Liver (tissue), 8 donors: ENCODE measurements at regions not wholly inside any gene's neighbourhood (a gene's known extent, or its start where the extent isn't known, plus 50 kb on each side); places are given as distances from the start of the nearest gene placed in this dataset.

Experiments
- DNase-seq: peaks from one replicate; pipeline ENCODE4 v3.0.0-alpha.2; 2017; ENCODE audit warnings: low spot score
- H3K27ac ChIP-seq, 2 donors: one replicate each; pipeline ENCODE4 v1.7.0; 2013; ENCODE audit warnings: inconsistent platforms in 2 of 2, low read length in 2 of 2, control low read depth in 1 of 2, low read depth in 1 of 2, mild to moderate bottlenecking in 1 of 2
- H3K27me3 ChIP-seq, 4 donors: one replicate each; pipeline versions ENCODE4 v1.6.1 to v1.7.0; 2013; ENCODE audit warnings: low read length in 3 of 4, inconsistent platforms in 1 of 4, mild to moderate bottlenecking in 1 of 4, moderate library complexity in 1 of 4; ENCODE audit not compliant: control insufficient read depth in 4 of 4, insufficient read depth in 4 of 4
- H3K36me3 ChIP-seq, 4 donors: one replicate each; pipeline versions ENCODE4 v1.6.1 to v1.7.0; 2013; ENCODE audit warnings: low read length in 3 of 4, mild to moderate bottlenecking in 3 of 4, low read depth in 1 of 4, moderate library complexity in 1 of 4; ENCODE audit not compliant: control insufficient read depth in 4 of 4, insufficient read depth in 3 of 4
- H3K4me1 ChIP-seq, 4 donors: one replicate each; pipeline versions ENCODE4 v1.6.1 to v1.7.0; 2013; ENCODE audit warnings: low read length in 3 of 4, mild to moderate bottlenecking in 3 of 4, moderate library complexity in 1 of 4; ENCODE audit not compliant: control insufficient read depth in 4 of 4, insufficient read depth in 4 of 4
- H3K4me3 ChIP-seq, 3 donors: one replicate each; pipeline versions ENCODE4 v1.6.1 to v1.7.0; 2013; ENCODE audit warnings: low read length in 3 of 3, control low read depth in 1 of 3, low read depth in 1 of 3, mild to moderate bottlenecking in 1 of 3
- H3K9ac ChIP-seq, 2 donors: one replicate each; pipeline ENCODE4 v1.7.0; 2013; ENCODE audit warnings: low read length in 2 of 2, mild to moderate bottlenecking in 2 of 2, moderate library complexity in 2 of 2, control low read depth in 1 of 2, low read depth in 1 of 2
- H3K9me3 ChIP-seq, 4 donors: one replicate each; pipeline versions ENCODE4 v1.6.1 to v1.7.0; 2013; ENCODE audit warnings: low read length in 3 of 4; ENCODE audit not compliant: control insufficient read depth in 4 of 4
- FOXA1 ChIP-seq: IDR thresholded peaks from 2 replicates; pipeline ENCODE4 v1.6.1; 2016; ENCODE audit warnings: antibody characterized with exemption
- FOXA2 ChIP-seq: IDR thresholded peaks from 2 replicates; pipeline ENCODE4 v1.6.1; 2016; ENCODE audit warnings: antibody characterized with exemption
- GABPA ChIP-seq, 2 donors: IDR thresholded peaks in 1 of 2; conservative IDR thresholded peaks in 1 of 2; 2 replicates each; pipeline ENCODE4 v1.6.1; 2016; ENCODE audit warnings: antibody characterized with exemption in 2 of 2, mild to moderate bottlenecking in 1 of 2, moderate library complexity in 1 of 2
- HNF4A ChIP-seq, 2 donors: conservative IDR thresholded peaks; 2 replicates each; pipeline ENCODE4 v1.6.1; 2016; ENCODE audit warnings: antibody characterized with exemption in 2 of 2, mild to moderate bottlenecking in 2 of 2
- HNF4G ChIP-seq: IDR thresholded peaks from 2 replicates; pipeline ENCODE4 v1.6.1; 2016; ENCODE audit warnings: antibody characterized with exemption
- JUND ChIP-seq, 2 donors: IDR thresholded peaks; 2 replicates each; pipeline ENCODE4 v1.6.1; 2016; ENCODE audit warnings: antibody characterized with exemption in 2 of 2
- MAX ChIP-seq: IDR thresholded peaks from 2 replicates; pipeline ENCODE4 v1.6.1; 2016; ENCODE audit warnings: antibody characterized with exemption
- NR2F2 ChIP-seq: IDR thresholded peaks from 2 replicates; pipeline ENCODE4 v1.6.1; 2016; ENCODE audit warnings: antibody characterized with exemption
- RAD21 ChIP-seq, 2 donors: IDR thresholded peaks; 2 replicates each; pipeline ENCODE4 v1.6.1; 2016; ENCODE audit warnings: antibody characterized with exemption in 2 of 2, mild to moderate bottlenecking in 2 of 2
- REST ChIP-seq: IDR thresholded peaks from 2 replicates; pipeline ENCODE4 v1.6.1; 2016; ENCODE audit warnings: antibody characterized with exemption, mild to moderate bottlenecking
- RXRA ChIP-seq, 2 donors: IDR thresholded peaks; 2 replicates each; pipeline ENCODE4 v1.6.1; 2017 to 2018; ENCODE audit warnings: antibody characterized with exemption in 2 of 2, mild to moderate bottlenecking in 1 of 2
- SP1 ChIP-seq: IDR thresholded peaks from 2 replicates; pipeline ENCODE4 v1.6.1; 2018; ENCODE audit warnings: antibody characterized with exemption, mild to moderate bottlenecking
- TAF1 ChIP-seq: conservative IDR thresholded peaks from 2 replicates; pipeline ENCODE4 v1.6.1; 2016; ENCODE audit warnings: antibody characterized with exemption, mild to moderate bottlenecking
- YY1 ChIP-seq: IDR thresholded peaks from 2 replicates; pipeline ENCODE4 v1.6.1; 2016; ENCODE audit warnings: antibody characterized with exemption, mild to moderate bottlenecking
- WGBS: extraction: QIAGEN DNeasy Blood & Tissue Kit; methylation state at CpG from one replicate; pipeline ENCODE4 v1.1.7; 2013; 5-methylcytosine and 5-hydroxymethylcytosine counted together
- TF ChIP-seq, protein P1 (sequence below): IDR thresholded peaks from 2 replicates; pipeline ENCODE4 v1.6.1; 2016; ENCODE audit warnings: antibody characterized with exemption
- TF ChIP-seq, protein P2 (sequence below): fragments of 150-350 bp; IDR thresholded peaks from 2 replicates; pipeline ENCODE4 v1.5.1; 2017; ENCODE audit warnings: improper control_type of control experiment, low read depth, low read length; ENCODE audit not compliant: missing input control
- TF ChIP-seq, protein P3 (sequence below): IDR thresholded peaks from 2 replicates; pipeline ENCODE4 v1.6.1; 2016; ENCODE audit warnings: antibody characterized with exemption
- donor health status: healthy.
- donor health status: healthy.
- donor health status: healthy.
- donor health status: healthy.
- donor health status: healthy.

GRCh38 chr21:35284199-35284598 lies 235.1 kb upstream of the RUNX1 start:
- no peak for DNase-seq
- no peaks in the 10 kb centered on the region for H3K36me3 ChIP-seq
- TF ChIP-seq GABPA (IDR thresholded peaks at IDR 0.05 in 1 of 2, conservative IDR thresholded peaks at IDR 0.05 in 1 of 2), result no peak
- peak; percentile 7 to 15 for TF ChIP-seq RXRA (IDR thresholded peaks at IDR 0.05)
- H3K27ac ChIP-seq, result no peak overlapping the region
- no peaks in the 10 kb centered on the region for H3K4me1 ChIP-seq
- H3K4me3 ChIP-seq, result no peak overlapping the region
- H3K9me3 ChIP-seq, result peaks cover 0 to 5% (median 4%) of the 10 kb centered on the region in 4 donors
- H3K9ac ChIP-seq, result no peak overlapping the region
- WGBS, result 57% methylated on average over 6 of the region's 6 CpGs
- H3K27me3 ChIP-seq, result no peaks in the 10 kb centered on the region

- Histone ChIP-seq H3K27ac (no peak overlapping the region), H3K36me3 (no peaks in the 10 kb centered on the region), H3K9ac (no peak overlapping the region), H3K4me3 (no peak overlapping the region), H3K4me1 (no peaks in the 10 kb centered on the region), H3K9me3 (peaks cover 0 to 5% (median 4%) of the 10 kb centered on the region in 4 donors), H3K27me3 (no peaks in the 10 kb centered on the region)
- no peak for DNase-seq
- 86% methylated on average over 5 of the region's 5 CpGs for WGBS
- TF ChIP-seq MAX (no peak), YY1 (no peak), RAD21 (IDR thresholded peaks at IDR 0.05) (no peak), RXRA (IDR thresholded peaks at IDR 0.05) (no peak)
Observed at GRCh38 chr21:35282944-35283343, 233.8 kb upstream of the RUNX1 start.

- TF ChIP-seq NR2F2, result no peak
- TF ChIP-seq FOXA1, result no peak
- no peak for TF ChIP-seq TAF1
- TF ChIP-seq, protein P1, sequence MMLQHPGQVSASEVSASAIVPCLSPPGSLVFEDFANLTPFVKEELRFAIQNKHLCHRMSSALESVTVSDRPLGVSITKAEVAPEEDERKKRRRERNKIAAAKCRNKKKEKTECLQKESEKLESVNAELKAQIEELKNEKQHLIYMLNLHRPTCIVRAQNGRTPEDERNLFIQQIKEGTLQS, result no peak
- TF ChIP-seq, protein P2, sequence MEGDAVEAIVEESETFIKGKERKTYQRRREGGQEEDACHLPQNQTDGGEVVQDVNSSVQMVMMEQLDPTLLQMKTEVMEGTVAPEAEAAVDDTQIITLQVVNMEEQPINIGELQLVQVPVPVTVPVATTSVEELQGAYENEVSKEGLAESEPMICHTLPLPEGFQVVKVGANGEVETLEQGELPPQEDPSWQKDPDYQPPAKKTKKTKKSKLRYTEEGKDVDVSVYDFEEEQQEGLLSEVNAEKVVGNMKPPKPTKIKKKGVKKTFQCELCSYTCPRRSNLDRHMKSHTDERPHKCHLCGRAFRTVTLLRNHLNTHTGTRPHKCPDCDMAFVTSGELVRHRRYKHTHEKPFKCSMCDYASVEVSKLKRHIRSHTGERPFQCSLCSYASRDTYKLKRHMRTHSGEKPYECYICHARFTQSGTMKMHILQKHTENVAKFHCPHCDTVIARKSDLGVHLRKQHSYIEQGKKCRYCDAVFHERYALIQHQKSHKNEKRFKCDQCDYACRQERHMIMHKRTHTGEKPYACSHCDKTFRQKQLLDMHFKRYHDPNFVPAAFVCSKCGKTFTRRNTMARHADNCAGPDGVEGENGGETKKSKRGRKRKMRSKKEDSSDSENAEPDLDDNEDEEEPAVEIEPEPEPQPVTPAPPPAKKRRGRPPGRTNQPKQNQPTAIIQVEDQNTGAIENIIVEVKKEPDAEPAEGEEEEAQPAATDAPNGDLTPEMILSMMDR, result no peak
- no peak for TF ChIP-seq HNF4G
- no peak for TF ChIP-seq REST
- TF ChIP-seq RAD21 (IDR thresholded peaks at IDR 0.05), result no peak
- no peak for TF ChIP-seq SP1
- no peak for TF ChIP-seq JUND (IDR thresholded peaks at IDR 0.05)
- TF ChIP-seq, protein P3, sequence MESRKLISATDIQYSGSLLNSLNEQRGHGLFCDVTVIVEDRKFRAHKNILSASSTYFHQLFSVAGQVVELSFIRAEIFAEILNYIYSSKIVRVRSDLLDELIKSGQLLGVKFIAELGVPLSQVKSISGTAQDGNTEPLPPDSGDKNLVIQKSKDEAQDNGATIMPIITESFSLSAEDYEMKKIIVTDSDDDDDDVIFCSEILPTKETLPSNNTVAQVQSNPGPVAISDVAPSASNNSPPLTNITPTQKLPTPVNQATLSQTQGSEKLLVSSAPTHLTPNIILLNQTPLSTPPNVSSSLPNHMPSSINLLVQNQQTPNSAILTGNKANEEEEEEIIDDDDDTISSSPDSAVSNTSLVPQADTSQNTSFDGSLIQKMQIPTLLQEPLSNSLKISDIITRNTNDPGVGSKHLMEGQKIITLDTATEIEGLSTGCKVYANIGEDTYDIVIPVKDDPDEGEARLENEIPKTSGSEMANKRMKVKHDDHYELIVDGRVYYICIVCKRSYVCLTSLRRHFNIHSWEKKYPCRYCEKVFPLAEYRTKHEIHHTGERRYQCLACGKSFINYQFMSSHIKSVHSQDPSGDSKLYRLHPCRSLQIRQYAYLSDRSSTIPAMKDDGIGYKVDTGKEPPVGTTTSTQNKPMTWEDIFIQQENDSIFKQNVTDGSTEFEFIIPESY, result no peak
- TF ChIP-seq RXRA (IDR thresholded peaks at IDR 0.05), result no peak
- TF ChIP-seq MAX, result no peak
- TF ChIP-seq FOXA2, result no peak
- TF ChIP-seq GABPA (IDR thresholded peaks at IDR 0.05 in 1 of 2, conservative IDR thresholded peaks at IDR 0.05 in 1 of 2), result no peak
- TF ChIP-seq HNF4A (conservative IDR thresholded peaks at IDR 0.05), result no peak
- no peak for TF ChIP-seq YY1
- Histone ChIP-seq H3K4me1 (no peaks in the 10 kb centered on the region), H3K27ac (no peak overlapping the region), H3K9ac (no peak overlapping the region), H3K36me3 (no peaks in the 10 kb centered on the region), H3K27me3 (no peaks in the 10 kb centered on the region), H3K9me3 (no peaks in the 10 kb centered on the region), H3K4me3 (no peak overlapping the region)
- DNase-seq, result no peak
- 69% methylated on average over 3 of the region's 3 CpGs for WGBS
Observed at GRCh38 chr21:35281956-35282355, 232.9 kb upstream of the RUNX1 start.
